ENCODE measurements at regions not wholly inside any gene's neighbourhood (a gene's known extent, or its start where the extent isn't known, plus 50 kb on each side); places are given as distances from the start of the nearest gene placed in this dataset.

- no peak for DNase-seq (ENCODE audit: low read depth)
Observed at GRCh38 chr13:72112216-72112615, 245.2 kb upstream of the DACH1 start.

- no peak for DNase-seq (ENCODE audit: low read depth)
Observed at GRCh38 chr13:72109863-72110262, 242.9 kb upstream of the DACH1 start.

GRCh38 chr13:72104656-72105180 is 237.7 kb upstream of the DACH1 start:
- DNase-seq (ENCODE audit: low read depth) = peak; percentile 5

- no peak for DNase-seq (ENCODE audit: low read depth)
Observed at GRCh38 chr13:72101768-72102400, 234.9 kb upstream of the DACH1 start.

- no peak for DNase-seq (ENCODE audit: low read depth)
Observed at GRCh38 chr13:72100339-72100738, 233.3 kb upstream of the DACH1 start.

- no peak for DNase-seq (ENCODE audit: low read depth)
Observed at GRCh38 chr13:72097568-72097967, 230.6 kb upstream of the DACH1 start.

- DNase-seq (ENCODE audit: low read depth) = no peak
Observed at GRCh38 chr13:72093262-72093661, 226.3 kb upstream of the DACH1 start.

- no peak for DNase-seq (ENCODE audit: low read depth)
Observed at GRCh38 chr13:72074663-72075062, 207.7 kb upstream of the DACH1 start.

- no peak for DNase-seq (ENCODE audit: low read depth)
Observed at GRCh38 chr13:72072261-72072660, 205.3 kb upstream of the DACH1 start.

- DNase-seq (ENCODE audit: low read depth) = no peak
Observed at GRCh38 chr13:72071713-72072112, 204.7 kb upstream of the DACH1 start.

- DNase-seq (ENCODE audit: low read depth) = no peak
Observed at GRCh38 chr13:72062566-72062965, 195.6 kb upstream of the DACH1 start.

GRCh38 chr13:72061613-72062012 is 194.6 kb upstream of the DACH1 start:
- no peak for DNase-seq (ENCODE audit: low read depth)

GRCh38 chr13:72050251-72050650 is 183.2 kb upstream of the DACH1 start:
- DNase-seq (ENCODE audit: low read depth) = no peak

- DNase-seq (ENCODE audit: low read depth) = no peak
Observed at GRCh38 chr13:72043366-72043765, 176.4 kb upstream of the DACH1 start.

GRCh38 chr13:72041165-72041564 is 174.2 kb upstream of the DACH1 start:
- DNase-seq (ENCODE audit: low read depth) = no peak

GRCh38 chr13:72039126-72039525 is 172.1 kb upstream of the DACH1 start:
- no peak for DNase-seq (ENCODE audit: low read depth)

- no peak for DNase-seq (ENCODE audit: low read depth)
Observed at GRCh38 chr13:72029981-72030380, 163.0 kb upstream of the DACH1 start.

- no peak for DNase-seq (ENCODE audit: low read depth)
Observed at GRCh38 chr13:72025836-72026235, 158.8 kb upstream of the DACH1 start.

- DNase-seq (ENCODE audit: low read depth) = no peak
Observed at GRCh38 chr13:72023895-72024294, 156.9 kb upstream of the DACH1 start.

- no peak for DNase-seq (ENCODE audit: low read depth)
Observed at GRCh38 chr13:72005455-72005854, 138.5 kb upstream of the DACH1 start.

GRCh38 chr13:72004784-72005374 is 137.9 kb upstream of the DACH1 start:
- DNase-seq (ENCODE audit: low read depth) = peak; percentile 89

- DNase-seq (ENCODE audit: low read depth) = peak; percentile 56
Observed at GRCh38 chr13:72004246-72004645, 137.2 kb upstream of the DACH1 start.

GRCh38 chr13:71998223-71998622 is 131.2 kb upstream of the DACH1 start:
- no peak for DNase-seq (ENCODE audit: low read depth)

GRCh38 chr13:71979616-71980015 is 112.6 kb upstream of the DACH1 start:
- DNase-seq (ENCODE audit: low read depth) = no peak

Data from fibroblast of gingiva (primary cell).